Activated B cell treated with CpG ODN at 0.5 μM for 24 hours (primary cell): ENCODE measurements at regions not wholly inside any gene's neighbourhood (a gene's known extent, or its start where the extent isn't known, plus 50 kb on each side); places are given as distances from the start of the nearest gene placed in this dataset.
"Not testable (repeated sequence)": the region's sequence is repeated elsewhere in the genome, so short reads cannot be mapped to it uniquely, and the experiment has no call there.

Source experiments
- ATAC-seq: fragments of 200-7000 bp; cut with Tn5 transposase; one replicate; pipeline ENCODE4 v1.10.0; 2021; ENCODE audit warnings: low read depth, mild to moderate bottlenecking, moderate library complexity
- CTCF ChIA-PET: fragments of 350-600 bp; sonication (Branson Sonifier 250); formaldehyde crosslinking; loops from one replicate; lab custom pipeline; 2021; ENCODE audit warnings: antibody characterized with exemption; lab: Charles Lee
- POLR2A ChIA-PET: fragments of 350-600 bp; sonication (Branson Sonifier 250); formaldehyde crosslinking; loops from one replicate; lab custom pipeline; 2021; ENCODE audit warnings: antibody characterized with exemption; lab: Charles Lee
- DNase-seq: peaks from one replicate; pipeline ENCODE4 v3.0.0; 2022
- H3K27ac Mint-ChIP-seq: one replicate; pipeline ENCODE4 v1.8.0; 2020; ENCODE audit warnings: mixed read lengths
- H3K27me3 Mint-ChIP-seq: one replicate; pipeline ENCODE4 v1.8.0; 2021; ENCODE audit warnings: mixed read lengths
- H3K36me3 Mint-ChIP-seq: one replicate; pipeline ENCODE4 v1.8.0; 2021; ENCODE audit warnings: low read depth, mixed read lengths
- H3K4me1 Mint-ChIP-seq: one replicate; pipeline ENCODE4 v1.8.0; 2021; ENCODE audit warnings: mixed read lengths
- H3K4me3 Mint-ChIP-seq: one replicate; pipeline ENCODE4 v1.8.0; 2020; ENCODE audit warnings: mild to moderate bottlenecking, mixed read lengths
- H3K9me3 Mint-ChIP-seq: one replicate; pipeline ENCODE4 v1.8.0; 2020; ENCODE audit warnings: mixed read lengths
- CTCF ChIP-seq: fragments of 200-600 bp; IDR thresholded peaks from one replicate; pipeline ENCODE4 v1.8.0; 2022; ENCODE audit warnings: antibody characterized with exemption, mild to moderate bottlenecking
- intact Hi-C: fragments of 100-400 bp; cut with micrococcal nuclease; formaldehyde crosslinking; loops from one replicate; pipeline ENCODE4 v1.15.1; 2024

DNA sequence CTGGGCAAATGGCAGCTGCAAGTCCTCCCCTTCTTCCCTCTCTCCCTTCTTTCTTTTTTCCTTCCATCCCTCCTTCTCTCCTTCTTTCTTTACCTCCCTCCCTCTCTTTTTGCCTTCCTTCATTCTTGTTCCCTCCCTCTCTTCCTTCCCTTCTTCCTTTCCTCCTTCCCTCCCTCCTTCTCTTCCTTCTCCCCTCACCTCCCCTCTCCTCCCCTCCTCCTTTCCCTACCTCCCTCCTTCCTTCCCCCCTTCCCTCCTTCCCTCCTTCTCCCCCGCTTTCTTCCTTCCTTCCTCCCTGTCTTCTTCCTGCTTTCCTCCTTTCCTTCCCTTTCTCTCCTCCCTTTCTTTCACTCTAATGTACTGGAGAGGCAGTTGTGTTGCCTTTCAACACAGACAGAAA is 110.8 kb upstream of the SALL1 start:
- ChIA-PET CTCF (no interaction called here), POLR2A (no interaction called here)
- TF ChIP-seq CTCF: no peak
- peaks cover 2% of the 10 kb centered on the region for H3K9me3 Mint-ChIP-seq
- H3K4me3 Mint-ChIP-seq: no peak overlapping the region
- H3K27ac Mint-ChIP-seq: no peak overlapping the region
- H3K27me3 Mint-ChIP-seq: no peaks in the 10 kb centered on the region
- no peaks in the 10 kb centered on the region for H3K4me1 Mint-ChIP-seq
- no peak for DNase-seq
- no peak for ATAC-seq
- intact Hi-C loops: no loop called here
- no peaks in the 10 kb centered on the region for H3K36me3 Mint-ChIP-seq

GRCh38 chr16:51255349-51255972 is 104.4 kb upstream of the SALL1 start:
- H3K36me3 Mint-ChIP-seq: no peaks in the 10 kb centered on the region
- DNase-seq (no peak), ATAC-seq (no peak)
- peaks cover 2% of the 10 kb centered on the region for H3K9me3 Mint-ChIP-seq
- no peaks in the 10 kb centered on the region for H3K27me3 Mint-ChIP-seq
- H3K4me3 Mint-ChIP-seq: no peak overlapping the region
- POLR2A ChIA-PET: no interaction called here
- intact Hi-C loops: no loop called here
- no peak for TF ChIP-seq CTCF
- CTCF ChIA-PET: no interaction called here
- no peaks in the 10 kb centered on the region for H3K4me1 Mint-ChIP-seq
- no peak overlapping the region for H3K27ac Mint-ChIP-seq

DNA sequence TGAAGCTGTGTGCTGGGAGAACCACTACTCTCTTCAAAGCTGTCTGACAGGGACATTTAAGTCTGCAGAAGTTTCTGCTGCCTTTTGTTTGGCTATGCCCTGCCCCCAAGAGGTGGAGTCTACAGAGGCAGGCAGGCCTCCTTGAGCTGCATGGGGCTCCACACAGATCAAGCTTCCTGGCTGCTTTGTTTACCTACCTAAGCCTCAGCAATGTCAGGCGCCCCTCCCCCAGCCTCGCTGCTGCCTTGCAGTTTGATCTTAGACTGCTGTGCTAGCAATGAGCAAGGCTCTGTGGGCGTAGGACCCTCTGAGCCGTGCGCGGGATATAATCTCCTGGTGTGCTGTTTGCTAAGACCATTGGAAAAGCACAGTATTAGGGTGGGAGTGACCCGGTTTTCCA is 103.3 kb upstream of the SALL1 start:
- H3K4me3 Mint-ChIP-seq, H3K9me3 Mint-ChIP-seq, H3K27ac Mint-ChIP-seq, H3K27me3 Mint-ChIP-seq, DNase-seq, H3K4me1 Mint-ChIP-seq, ATAC-seq, POLR2A ChIA-PET, CTCF ChIA-PET, H3K36me3 Mint-ChIP-seq, intact Hi-C loops: not testable (repeated sequence)

GRCh38 chr16:51248217-51248616 is 97.1 kb upstream of the SALL1 start:
- no peak overlapping the region for H3K4me3 Mint-ChIP-seq
- ChIA-PET CTCF (no interaction called here), POLR2A (no interaction called here)
- H3K36me3 Mint-ChIP-seq: no peaks in the 10 kb centered on the region
- ATAC-seq (no peak), DNase-seq (no peak)
- no peak for TF ChIP-seq CTCF
- no peaks in the 10 kb centered on the region for H3K4me1 Mint-ChIP-seq
- H3K27me3 Mint-ChIP-seq: no peaks in the 10 kb centered on the region
- H3K27ac Mint-ChIP-seq: no peak overlapping the region
- peaks cover 8% of the 10 kb centered on the region for H3K9me3 Mint-ChIP-seq
- intact Hi-C loops: no loop called here

- peaks cover 7% of the 10 kb centered on the region for H3K9me3 Mint-ChIP-seq
- H3K27ac Mint-ChIP-seq: no peak overlapping the region
- ChIA-PET CTCF (no interaction called here), POLR2A (no interaction called here)
- no peak overlapping the region for H3K4me3 Mint-ChIP-seq
- TF ChIP-seq CTCF: no peak
- no peaks in the 10 kb centered on the region for H3K27me3 Mint-ChIP-seq
- no peak for ATAC-seq
- no peaks in the 10 kb centered on the region for H3K36me3 Mint-ChIP-seq
- intact Hi-C loops: no loop called here
- H3K4me1 Mint-ChIP-seq: no peaks in the 10 kb centered on the region
- DNase-seq: no peak
Measured at GRCh38 chr16:51245658-51245995, 94.6 kb upstream of the SALL1 start.
